OCI-LY7 (cell line): ENCODE measurements at regions not wholly inside any gene's neighbourhood (a gene's known extent, or its start where the extent isn't known, plus 50 kb on each side); places are given as distances from the start of the nearest gene placed in this dataset.
"Not testable (repeated sequence)": the region's sequence is repeated elsewhere in the genome, so short reads cannot be mapped to it uniquely, and the experiment has no call there.

Experiments
- BruUV-seq: library from RNA; stranded (reverse); fragments of 400-500 nt; replicated peaks from 2 replicates; lab custom pipeline; 2021; lab: Mats Ljungman, UMichigan
- CTCF ChIA-PET: fragments of 300-600 bp; sonication (Branson Sonifier 250); formaldehyde crosslinking; loops from one replicate; lab custom pipeline; 2022; ENCODE audit warnings: antibody characterized with exemption; ENCODE audit not compliant: unreplicated experiment; lab: Charles Lee
- POLR2A ChIA-PET: fragments of 300-600 bp; sonication (Branson Sonifier 250); formaldehyde crosslinking; loops from one replicate; lab custom pipeline; 2022; ENCODE audit warnings: antibody characterized with exemption; lab: Charles Lee
- DNase-seq: peaks from one replicate; pipeline ENCODE4 v3.0.0-alpha.2; 2015; ENCODE audit warnings: low spot score
- H2AFZ ChIP-seq: fragments of 200-600 bp; sonication (generic), shearing (Covaris generic); 2 replicates; pipeline ENCODE4 v1.6.1; 2014; ENCODE audit warnings: mild to moderate bottlenecking, antibody characterized with exemption, low read length, moderate library complexity
- H3K27ac ChIP-seq: fragments of 200-600 bp; sonication (generic); 2 replicates; pipeline ENCODE4 v1.5.1; 2014; ENCODE audit warnings: mixed run types, low read depth, mild to moderate bottlenecking, moderate library complexity, low read length, inconsistent platforms; ENCODE audit not compliant: poor library complexity, severe bottlenecking
- H3K36me3 ChIP-seq: fragments of 200-600 bp; sonication (generic); 2 replicates; pipeline ENCODE4 v1.6.1; 2014; ENCODE audit warnings: mild to moderate bottlenecking, antibody characterized with exemption, low read length, moderate library complexity, mixed read lengths; ENCODE audit not compliant: insufficient read depth
- H3K4me1 ChIP-seq: fragments of 200-600 bp; sonication (generic); 2 replicates; pipeline ENCODE4 v1.5.1; 2014; ENCODE audit warnings: mild to moderate bottlenecking, low read length; ENCODE audit not compliant: insufficient read depth, poor library complexity, severe bottlenecking
- H3K4me2 ChIP-seq: fragments of 200-600 bp; sonication (generic); 2 replicates; pipeline ENCODE4 v1.6.1; 2014; ENCODE audit warnings: mild to moderate bottlenecking, low read length
- H3K4me3 ChIP-seq: fragments of 200-600 bp; sonication (generic); 2 replicates; pipeline ENCODE4 v1.5.1; 2014; ENCODE audit warnings: mild to moderate bottlenecking, low read depth, low read length; ENCODE audit not compliant: poor library complexity, severe bottlenecking
- H3K79me2 ChIP-seq: fragments of 200-600 bp; sonication (generic); 2 replicates; pipeline ENCODE4 v1.6.1; 2016; ENCODE audit warnings: low read depth, mild to moderate bottlenecking, low read length, moderate library complexity, mixed read lengths; ENCODE audit not compliant: insufficient read depth
- H3K9me2 ChIP-seq: fragments of 200-600 bp; sonication (generic); 2 replicates; pipeline ENCODE4 v1.6.1; 2016; ENCODE audit warnings: mild to moderate bottlenecking, low read length, mixed read lengths; ENCODE audit not compliant: insufficient read depth
- H3K9me3 ChIP-seq: fragments of 200-600 bp; sonication (generic); 2 replicates; pipeline ENCODE4 v1.6.1; 2014; ENCODE audit warnings: mild to moderate bottlenecking, mixed run types, low read length, mixed read lengths
- H4K20me1 ChIP-seq: fragments of 200-600 bp; sonication (generic); 2 replicates; pipeline ENCODE4 v1.6.1; 2014; ENCODE audit warnings: mild to moderate bottlenecking, antibody characterized with exemption, low read length, moderate library complexity, mixed read lengths; ENCODE audit not compliant: insufficient read depth
- CTCF ChIP-seq: fragments of 200-600 bp; sonication (generic); conservative IDR thresholded peaks from 2 replicates; pipeline ENCODE4 v1.5.1; 2014; ENCODE audit warnings: mild to moderate bottlenecking, antibody characterized with exemption, low read length, moderate library complexity, mixed read lengths
- EZH2phosphoT487 ChIP-seq: fragments of 200-600 bp; sonication (generic); IDR thresholded peaks from 2 replicates; pipeline ENCODE4 v1.6.1; 2018; ENCODE audit warnings: low read depth, borderline replicate concordance, mild to moderate bottlenecking, mixed run types, antibody characterized with exemption, low read length, moderate library complexity, mixed read lengths
- intact Hi-C: fragments of 100-400 bp; cut with micrococcal nuclease; formaldehyde crosslinking; loops from one replicate; pipeline ENCODE4 v1.10.0; 2022; ENCODE audit not compliant: unreplicated experiment

DNA sequence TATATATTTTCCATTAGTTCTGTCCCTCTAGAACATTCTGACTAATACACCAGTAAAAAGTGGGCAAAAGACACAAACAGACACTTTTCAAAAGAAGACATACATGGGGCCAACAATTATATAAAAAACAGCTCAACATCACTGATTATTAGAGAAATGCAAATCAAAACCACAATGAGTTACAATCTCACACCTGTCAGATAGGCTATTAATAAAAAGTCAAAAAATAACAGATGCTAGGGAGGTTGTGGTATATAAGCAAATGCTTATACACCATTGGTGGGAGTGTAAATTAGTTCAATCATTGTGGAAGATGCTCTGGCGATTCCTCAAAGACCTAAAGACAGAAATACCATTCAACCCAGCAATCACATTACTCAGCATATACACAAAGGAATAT, 1707.8 kb downstream of the GRIK2 start:
- no peaks in the 10 kb centered on the region for H3K79me2 ChIP-seq
- intact Hi-C loops = no loop called here
- ChIA-PET POLR2A (no interaction called here), CTCF (no interaction called here)
- H3K4me1 ChIP-seq = no peaks in the 10 kb centered on the region
- H2AFZ ChIP-seq = no peak overlapping the region
- no peaks in the 10 kb centered on the region for H3K9me2 ChIP-seq
- no TSS peak for BruUV-seq
- no peak for TF ChIP-seq EZH2phosphoT487
- no peak for TF ChIP-seq CTCF
- no peaks in the 10 kb centered on the region for H3K36me3 ChIP-seq
- no peak overlapping the region for H3K4me3 ChIP-seq
- DNase-seq = no peak
- no peak overlapping the region for H3K4me2 ChIP-seq
- no peaks in the 10 kb centered on the region for H3K9me3 ChIP-seq
- H4K20me1 ChIP-seq = no peaks in the 10 kb centered on the region
- no peak overlapping the region for H3K27ac ChIP-seq

DNA sequence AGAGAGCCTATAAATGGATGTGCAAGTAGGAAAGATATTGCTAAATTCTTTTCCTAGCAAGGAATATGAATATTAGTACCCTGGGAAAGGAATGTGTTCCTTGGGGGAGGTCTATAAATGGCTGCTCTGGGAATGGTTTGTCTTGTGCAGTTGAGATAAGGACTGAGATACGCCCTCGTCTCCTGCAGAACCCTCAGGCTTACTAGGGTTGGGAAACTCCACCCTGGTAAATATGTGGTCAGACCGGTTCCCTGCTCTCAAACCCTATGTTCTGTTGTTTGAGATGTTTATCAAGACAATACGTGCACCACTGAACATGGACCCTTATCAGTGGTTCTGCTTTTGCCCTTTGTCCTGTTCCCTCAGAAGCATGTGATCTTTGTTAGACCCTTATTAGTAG, 1698.9 kb downstream of the GRIK2 start:
- POLR2A ChIA-PET = interaction anchor here (0.7 kb wide), 1 partner anchor 109 kb away, joined by 3 read pairs; no protein-coding TSS in a partner anchor
- not testable (repeated sequence) for H2AFZ ChIP-seq

DNA sequence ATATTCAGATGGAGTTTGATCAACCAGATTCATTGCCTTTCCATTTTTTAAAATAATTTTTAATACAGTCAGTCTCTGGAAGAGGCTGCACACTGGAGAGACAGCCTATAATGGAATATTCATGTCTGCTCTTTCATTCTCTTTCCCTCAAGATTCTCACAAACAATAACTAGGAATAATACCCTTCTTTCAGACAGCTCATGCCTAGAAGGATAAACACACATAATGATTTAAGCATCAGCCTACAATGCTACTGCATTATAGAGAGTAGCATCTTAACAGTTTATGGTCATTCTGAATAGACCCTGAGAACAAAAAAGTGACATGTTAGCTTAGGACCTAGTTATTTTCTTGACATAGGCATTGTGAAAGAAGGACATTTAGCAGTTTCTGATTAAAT, 1692.3 kb downstream of the GRIK2 start:
- Histone ChIP-seq H2AFZ (no peak overlapping the region), H3K9me3 (no peaks in the 10 kb centered on the region), H3K4me3 (no peak overlapping the region), H3K79me2 (no peaks in the 10 kb centered on the region), H4K20me1 (no peaks in the 10 kb centered on the region), H3K27ac (no peak overlapping the region), H3K4me2 (no peak overlapping the region), H3K4me1 (peaks cover 17% of the 10 kb centered on the region), H3K9me2 (no peaks in the 10 kb centered on the region), H3K36me3 (no peaks in the 10 kb centered on the region)
- BruUV-seq = no TSS peak
- intact Hi-C loops = no loop called here
- ChIA-PET POLR2A (no interaction called here), CTCF (no interaction called here)
- DNase-seq = no peak
- no peak for TF ChIP-seq EZH2phosphoT487
- TF ChIP-seq CTCF = no peak

More for the DNA sequence above, 1698.9 kb downstream of the GRIK2 start:
- H3K4me2 ChIP-seq, H3K27ac ChIP-seq, H3K9me3 ChIP-seq, intact Hi-C loops, H3K79me2 ChIP-seq, H3K9me2 ChIP-seq, H4K20me1 ChIP-seq, CTCF ChIA-PET, H3K4me3 ChIP-seq, H3K36me3 ChIP-seq, BruUV-seq, DNase-seq, H3K4me1 ChIP-seq: not testable (repeated sequence)
